ENCODE measurements at regions not wholly inside any gene's neighbourhood (a gene's known extent, or its start where the extent isn't known, plus 50 kb on each side); places are given as distances from the start of the nearest gene placed in this dataset.
A peak's percentile ranks its signal among the peaks of the same experiment; 100 is the strongest.

DNA sequence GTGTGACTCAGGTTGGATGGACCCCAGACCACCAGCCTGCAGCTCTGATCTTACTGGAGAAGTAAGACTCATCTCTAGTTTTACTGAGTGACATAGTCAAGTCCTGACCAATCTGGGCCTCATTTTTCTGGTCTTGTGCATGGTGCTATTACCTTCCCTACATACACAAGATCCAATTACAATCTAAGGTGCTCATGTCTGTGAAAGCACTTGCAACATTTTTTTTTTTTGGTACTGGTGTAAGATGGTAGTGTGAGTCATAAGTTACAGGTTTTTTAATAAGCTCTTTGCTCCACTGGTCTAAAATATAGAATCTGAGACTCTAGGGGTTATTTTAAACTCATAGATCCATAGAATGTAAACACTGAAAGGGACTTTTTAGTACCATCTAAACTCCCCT lies 117.3 kb upstream of the EFEMP1 start:
- Histone ChIP-seq H4K20me1 (ENCODE audit: low read depth) (no peaks in the 10 kb centered on the region), H3K36me3 (no peaks in the 10 kb centered on the region), H3K27ac (no peak overlapping the region), H3K27me3 (no peaks in the 10 kb centered on the region), H3K4me2 (no peak overlapping the region), H3K4me1 (peaks cover 11% of the 10 kb centered on the region), H2AFZ (replicated peaks) (no peak overlapping the region), H3F3A (ENCODE audit: low read depth) (no peaks in the 10 kb centered on the region), H3K9ac (no peak overlapping the region), H3K79me2 (ENCODE audit: low read depth) (no peaks in the 10 kb centered on the region), H3K9me3 (ENCODE audit: low read depth) (no peaks in the 10 kb centered on the region), H3K4me3 (no peak overlapping the region)
- TF ChIP-seq CTCF (IDR thresholded peaks at IDR 0.05), result no peak
- no peak for TF ChIP-seq EZH2 (IDR thresholded peaks at IDR 0.05)
- no peak for TF ChIP-seq EZH2phosphoT487 (IDR thresholded peaks at IDR 0.05)
- Mint-ChIP-seq H3K4me1 (peaks cover 11% of the 10 kb centered on the region), H3K27me3 (ENCODE audit: insufficient read depth, low read depth) (peaks cover 10% of the 10 kb centered on the region), H3K36me3 (no peaks in the 10 kb centered on the region), H3K9me3 (peaks cover 4% of the 10 kb centered on the region), H3K4me3 (no peak overlapping the region), H3K27ac (no peak overlapping the region)
- DNase-seq (ENCODE audit: low spot score), result no peak

DNA sequence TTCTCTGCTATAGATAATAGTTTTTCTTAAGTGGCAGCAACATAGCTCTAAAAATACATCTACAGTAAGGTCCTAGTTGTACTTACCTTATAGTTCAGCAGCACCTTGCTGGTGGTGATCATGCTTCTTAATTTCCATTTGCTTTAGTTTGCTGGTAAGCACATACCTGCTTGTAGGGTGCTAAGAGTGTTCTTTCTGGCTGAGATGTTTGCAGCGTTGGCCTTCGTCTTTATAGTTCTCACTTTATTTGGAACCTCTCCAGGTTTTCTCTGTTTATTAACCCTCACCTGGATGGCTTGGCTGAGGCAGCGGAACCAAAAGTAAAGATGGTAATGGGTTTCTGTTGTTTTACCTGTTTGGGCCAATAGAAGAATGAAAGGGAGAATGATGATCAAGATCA lies 123.6 kb upstream of the EFEMP1 start:
- no peaks in the 10 kb centered on the region for H3K9me3 ChIP-seq (ENCODE audit: low read depth)
- no peak overlapping the region for H3K27ac ChIP-seq
- H4K20me1 ChIP-seq (ENCODE audit: low read depth), result no peaks in the 10 kb centered on the region
- H3K4me1 ChIP-seq, result peaks cover 20% of the 10 kb centered on the region
- no peaks in the 10 kb centered on the region for H3F3A ChIP-seq (ENCODE audit: low read depth)
- H3K36me3 Mint-ChIP-seq, result no peaks in the 10 kb centered on the region
- H3K4me3 ChIP-seq, result no peak overlapping the region
- DNase-seq (ENCODE audit: low spot score), result no peak
- H3K79me2 ChIP-seq (ENCODE audit: low read depth), result no peaks in the 10 kb centered on the region
- H3K27ac Mint-ChIP-seq, result no peak overlapping the region
- H3K36me3 ChIP-seq, result no peaks in the 10 kb centered on the region
- peaks cover 13% of the 10 kb centered on the region for H3K4me1 Mint-ChIP-seq
- H3K4me2 ChIP-seq, result no peak overlapping the region
- H3K27me3 Mint-ChIP-seq (ENCODE audit: insufficient read depth, low read depth), result peaks cover 9% of the 10 kb centered on the region
- no peak overlapping the region for H3K4me3 Mint-ChIP-seq
- no peak overlapping the region for H2AFZ ChIP-seq (replicated peaks)
- H3K9me3 Mint-ChIP-seq, result peaks cover 4% of the 10 kb centered on the region
- H3K27me3 ChIP-seq, result no peaks in the 10 kb centered on the region
- no peak overlapping the region for H3K9ac ChIP-seq
- TF ChIP-seq CTCF (IDR thresholded peaks at IDR 0.05), result no peak
- no peak for TF ChIP-seq EZH2 (IDR thresholded peaks at IDR 0.05)
- TF ChIP-seq EZH2phosphoT487 (IDR thresholded peaks at IDR 0.05), result no peak

GRCh38 chr2:56049233-56049845 lies 125.8 kb upstream of the EFEMP1 start:
- no peak overlapping the region for H3K27ac ChIP-seq
- DNase-seq (ENCODE audit: low spot score), result no peak
- Mint-ChIP-seq H3K4me3 (no peak overlapping the region), H3K4me1 (peaks cover 17% of the 10 kb centered on the region), H3K36me3 (no peaks in the 10 kb centered on the region), H3K27ac (no peak overlapping the region), H3K27me3 (ENCODE audit: insufficient read depth, low read depth) (peaks cover 5% of the 10 kb centered on the region), H3K9me3 (no peaks in the 10 kb centered on the region)
- H3K4me2 ChIP-seq, result no peak overlapping the region
- no peaks in the 10 kb centered on the region for H3F3A ChIP-seq (ENCODE audit: low read depth)
- no peaks in the 10 kb centered on the region for H3K27me3 ChIP-seq
- H3K9me3 ChIP-seq (ENCODE audit: low read depth), result no peaks in the 10 kb centered on the region
- H3K9ac ChIP-seq, result no peak overlapping the region
- H3K79me2 ChIP-seq (ENCODE audit: low read depth), result no peaks in the 10 kb centered on the region
- peaks cover 30% of the 10 kb centered on the region for H3K4me1 ChIP-seq
- H4K20me1 ChIP-seq (ENCODE audit: low read depth), result no peaks in the 10 kb centered on the region
- peak overlapping the region; percentile 73 for H2AFZ ChIP-seq (replicated peaks)
- H3K4me3 ChIP-seq, result no peak overlapping the region
- TF ChIP-seq EZH2phosphoT487 (IDR thresholded peaks at IDR 0.05) (no peak), CTCF (IDR thresholded peaks at IDR 0.05) (no peak), EZH2 (IDR thresholded peaks at IDR 0.05) (no peak)
- H3K36me3 ChIP-seq, result no peaks in the 10 kb centered on the region
